Pons (tissue), 1 donor: ENCODE measurements at regions not wholly inside any gene's neighbourhood (a gene's known extent, or its start where the extent isn't known, plus 50 kb on each side); places are given as distances from the start of the nearest gene placed in this dataset.
A peak's percentile ranks its signal among the peaks of the same experiment; 100 is the strongest.

Experiments
- DNase-seq: peaks from one replicate; pipeline ENCODE4 v3.0.0-alpha.2; 2016; ENCODE audit warnings: low spot score

DNA sequence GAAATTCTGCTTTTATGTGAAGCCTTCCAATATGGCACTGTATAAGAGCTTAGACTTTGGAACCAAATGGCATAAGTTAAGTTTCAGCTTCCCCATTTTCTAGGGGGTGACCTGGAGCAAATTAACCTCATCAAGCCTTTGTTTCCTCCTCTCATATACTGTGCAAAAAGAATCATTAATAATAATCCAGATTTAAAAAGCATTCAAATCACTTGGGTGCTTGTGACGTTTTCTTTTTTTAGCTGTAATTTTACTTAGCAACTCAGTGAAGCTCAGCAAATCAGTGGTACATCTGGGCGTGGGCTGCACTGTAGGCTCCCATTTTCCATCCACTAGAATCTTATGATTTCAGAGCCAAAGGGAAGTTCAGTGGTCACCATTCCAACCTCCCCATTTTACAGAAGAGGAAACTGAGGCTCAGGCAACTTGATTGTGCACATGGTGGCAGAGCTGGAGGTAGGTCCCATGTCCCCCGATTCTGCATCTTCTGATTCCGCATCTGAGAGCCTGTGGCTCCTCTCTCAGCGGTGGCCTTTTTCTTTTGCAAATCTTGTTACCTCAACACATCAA is 131.2 kb downstream of the SNAPC1 start:
- no peak for DNase-seq

DNA sequence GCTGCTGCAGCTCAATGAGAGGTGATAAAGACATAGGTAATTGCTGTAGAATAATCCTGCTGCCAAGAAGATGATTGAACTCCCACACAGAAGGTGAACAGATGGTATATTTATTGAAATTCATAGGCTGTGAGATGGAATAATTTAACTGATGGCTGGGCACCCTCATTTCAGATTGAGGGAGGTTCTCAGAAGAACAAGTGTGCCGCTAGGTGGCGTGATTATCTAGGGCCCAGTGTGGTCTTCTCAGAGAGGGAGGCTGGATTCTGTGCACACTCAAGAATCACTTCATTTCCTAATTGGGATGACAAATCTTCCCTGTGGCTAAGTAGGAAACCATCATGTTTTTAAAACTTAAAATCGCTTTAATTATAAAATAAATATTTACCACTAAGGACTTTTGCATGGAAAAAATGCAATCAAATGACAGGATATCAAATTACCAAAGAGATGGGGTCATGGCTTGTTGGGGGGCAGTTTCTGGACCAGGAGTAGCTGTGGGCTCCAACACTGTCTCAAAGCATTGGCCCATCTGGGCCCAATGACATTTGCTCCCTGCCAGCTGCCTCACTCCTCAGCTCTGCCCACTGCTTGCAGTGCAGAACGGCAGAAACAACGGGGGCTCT is 132.3 kb downstream of the SNAPC1 start:
- DNase-seq, result peak; percentile 67

GRCh38 chr14:61897300-61897699 is 135.1 kb downstream of the SNAPC1 start:
- DNase-seq, result no peak

GRCh38 chr14:61898568-61898967 is 136.3 kb downstream of the SNAPC1 start:
- DNase-seq, result no peak

GRCh38 chr14:61899497-61899896 is 137.3 kb downstream of the SNAPC1 start:
- no peak for DNase-seq

GRCh38 chr14:61904946-61905345 is 142.7 kb downstream of the SNAPC1 start:
- DNase-seq, result no peak

GRCh38 chr14:61911574-61911973 is 149.4 kb downstream of the SNAPC1 start:
- DNase-seq, result no peak

DNA sequence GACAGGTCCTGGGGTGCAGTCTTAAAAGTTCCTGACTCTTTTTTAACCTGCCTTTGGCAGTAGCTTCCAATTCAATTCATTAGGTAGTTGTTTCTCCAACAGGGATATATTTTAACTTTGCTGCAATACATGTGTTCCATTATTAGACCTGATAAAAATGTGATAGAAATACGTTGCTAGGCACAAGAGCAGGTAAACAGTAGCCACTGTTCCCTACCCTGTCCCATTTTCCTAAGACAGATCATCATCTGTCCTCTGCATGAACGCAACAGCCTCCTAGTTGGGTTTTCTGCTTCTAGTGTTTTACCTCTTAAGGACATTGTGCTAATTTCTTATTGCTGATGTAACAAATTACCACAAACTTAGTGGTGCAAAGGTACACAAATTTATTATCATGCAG is 156.8 kb downstream of the SNAPC1 start:
- no peak for DNase-seq

DNA sequence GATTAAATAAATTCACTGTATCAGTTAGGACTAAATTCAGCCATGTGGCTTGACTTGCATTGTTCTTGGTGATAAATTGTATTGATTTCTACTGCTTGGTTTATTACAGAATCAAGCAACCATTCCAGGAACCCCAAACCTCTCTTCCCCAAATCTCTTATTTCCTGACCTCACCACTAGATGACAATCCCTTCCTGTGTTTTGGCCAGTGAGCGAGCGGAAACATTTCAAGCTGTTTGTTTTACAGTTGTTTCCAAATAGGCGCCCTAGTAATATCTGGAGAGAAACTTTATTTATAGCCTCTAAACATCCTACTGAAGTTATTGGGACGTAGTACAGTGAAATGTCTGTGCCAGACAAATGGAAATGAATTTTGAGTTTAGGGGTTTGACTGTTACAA is 161.1 kb downstream of the SNAPC1 start:
- DNase-seq, result no peak

- DNase-seq, result peak; percentile 53
These were observed 162.8 kb downstream of the SNAPC1 start for GRCh38 chr14:61925043-61925442.

GRCh38 chr14:61925732-61926435 is 163.7 kb downstream of the SNAPC1 start:
- no peak for DNase-seq

DNA sequence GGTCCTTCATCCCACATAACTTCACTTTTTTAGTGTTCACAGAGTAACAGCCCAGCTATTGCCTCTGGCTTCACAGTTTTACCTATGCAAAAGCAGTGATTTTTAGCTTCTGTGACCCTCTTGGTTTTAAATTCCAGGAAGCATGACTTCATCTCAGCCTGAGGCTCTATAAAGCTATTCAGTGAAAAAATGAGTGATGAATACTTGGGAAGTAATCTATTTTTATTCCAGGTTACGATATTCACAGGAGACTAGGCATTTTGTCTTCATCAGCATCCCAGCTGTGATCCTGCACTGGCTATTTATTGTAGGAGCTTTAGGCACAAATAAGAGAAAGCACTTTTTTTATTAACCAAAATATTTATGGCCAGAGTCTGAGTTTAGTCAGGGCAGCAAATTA is 164.8 kb downstream of the SNAPC1 start:
- DNase-seq, result no peak

- no peak for DNase-seq
These were observed 165.3 kb downstream of the SNAPC1 start for GRCh38 chr14:61927520-61927919.

DNA sequence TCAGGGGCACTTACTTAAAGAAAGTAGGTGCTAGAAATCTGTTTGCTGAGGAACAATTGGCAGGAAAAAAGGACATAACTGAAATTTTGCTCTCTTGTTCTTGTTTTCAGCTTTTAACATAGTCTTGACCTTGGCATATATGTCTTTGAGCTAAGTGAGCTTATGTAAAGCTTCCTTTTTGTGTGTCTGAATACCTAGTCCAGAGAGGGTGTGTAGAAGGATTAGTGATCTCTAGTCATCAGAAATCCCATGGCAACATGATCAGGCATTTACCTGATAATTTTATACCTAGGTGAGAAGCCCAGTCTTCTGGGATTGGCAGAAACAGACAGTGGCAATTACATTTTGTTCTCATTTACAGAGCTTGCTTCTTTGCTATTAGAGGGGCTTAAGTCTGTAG is 166.1 kb downstream of the SNAPC1 start:
- DNase-seq, result no peak

DNA sequence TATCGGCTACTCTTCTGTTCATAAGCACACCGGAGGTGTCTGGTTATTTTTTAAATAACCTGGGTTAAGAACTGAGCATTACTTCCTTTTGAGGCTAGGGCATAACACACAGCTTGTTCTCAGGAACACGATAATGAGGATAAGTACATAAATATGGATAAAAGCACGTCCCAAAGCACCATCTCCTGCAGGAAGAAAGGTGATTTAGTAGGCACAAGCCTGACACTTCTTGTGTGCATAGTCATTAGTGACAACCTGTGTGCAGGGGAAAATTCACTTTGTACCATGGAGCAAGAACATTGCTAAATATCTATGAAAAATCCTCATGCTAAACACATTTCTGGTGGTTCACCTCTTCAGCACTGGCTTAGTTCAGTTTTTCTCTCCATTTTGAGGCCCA is 166.5 kb downstream of the SNAPC1 start:
- DNase-seq, result no peak

DNA sequence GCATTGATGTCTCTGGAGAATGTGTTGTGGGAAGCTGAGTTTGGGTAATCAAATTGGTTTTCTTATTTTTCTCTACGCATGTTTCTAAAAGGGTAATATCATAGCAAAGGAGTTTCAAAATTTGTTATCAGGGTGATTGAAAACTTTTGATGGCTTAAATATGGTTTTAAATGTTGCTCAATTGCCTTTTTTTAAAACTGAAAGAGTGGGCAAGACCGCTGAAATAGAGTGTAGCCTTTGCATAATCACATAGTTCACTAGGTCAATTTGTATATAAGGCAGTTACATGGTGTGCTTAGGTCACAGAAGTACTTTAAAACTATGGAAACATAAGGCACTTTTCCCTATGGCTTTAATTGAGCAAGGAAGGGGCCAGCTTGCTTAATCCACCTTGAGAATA is 167.4 kb downstream of the SNAPC1 start:
- DNase-seq, result no peak

DNA sequence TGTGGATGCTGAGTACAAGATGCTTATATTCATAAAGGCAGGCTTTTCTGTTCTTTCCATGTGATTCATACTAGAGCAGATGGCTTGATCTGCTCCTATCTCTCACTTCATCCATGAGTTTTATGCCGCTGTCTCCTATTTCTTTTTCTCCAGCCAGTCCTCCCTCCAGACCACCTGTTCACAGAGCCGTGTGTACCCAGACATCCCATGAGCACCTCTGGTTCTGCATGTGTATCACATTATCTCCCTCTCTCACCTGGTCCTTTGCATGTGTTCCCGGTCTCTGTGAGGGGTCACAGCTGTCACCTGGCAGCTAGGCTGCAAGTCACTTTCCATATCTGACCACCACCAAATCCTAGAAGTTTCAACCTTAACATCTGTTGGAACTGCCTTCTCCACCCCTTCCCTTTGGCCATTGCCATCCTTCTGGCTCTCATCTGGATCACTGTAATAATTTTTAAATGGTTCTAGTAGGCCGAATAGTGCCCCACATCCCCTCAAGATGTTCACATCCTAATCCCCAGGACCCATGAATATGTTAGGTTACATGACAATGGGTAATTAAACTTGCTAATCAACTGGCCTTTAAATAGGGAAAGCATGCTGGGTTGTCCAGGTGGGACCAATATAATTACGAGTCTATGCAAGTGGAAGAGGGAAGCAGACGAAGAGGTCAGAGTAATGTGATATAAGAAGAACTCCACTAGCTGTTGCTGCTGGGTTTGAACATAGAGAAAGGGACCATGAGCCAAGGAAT is 168.1 kb downstream of the SNAPC1 start:
- no peak for DNase-seq

DNA sequence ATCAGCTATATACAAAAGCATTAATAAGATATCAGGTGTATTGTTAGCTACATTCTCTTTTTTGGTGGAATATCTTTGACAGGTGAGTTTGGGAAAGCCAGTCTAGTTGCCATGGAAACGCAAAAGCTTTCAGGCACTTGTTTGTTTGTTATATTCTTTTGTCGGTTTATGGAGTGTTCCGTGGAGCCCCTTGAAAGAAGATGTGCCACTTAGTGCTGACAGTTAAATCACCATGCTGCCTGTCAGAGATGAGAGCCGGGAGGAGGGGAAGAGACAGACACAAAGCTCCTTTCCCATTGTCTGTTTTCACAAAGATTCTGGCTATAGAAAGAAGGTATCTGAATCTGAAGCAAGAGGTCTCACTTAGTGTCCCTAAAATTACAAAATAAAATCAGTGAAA is 170.8 kb downstream of the SNAPC1 start:
- DNase-seq, result no peak

DNA sequence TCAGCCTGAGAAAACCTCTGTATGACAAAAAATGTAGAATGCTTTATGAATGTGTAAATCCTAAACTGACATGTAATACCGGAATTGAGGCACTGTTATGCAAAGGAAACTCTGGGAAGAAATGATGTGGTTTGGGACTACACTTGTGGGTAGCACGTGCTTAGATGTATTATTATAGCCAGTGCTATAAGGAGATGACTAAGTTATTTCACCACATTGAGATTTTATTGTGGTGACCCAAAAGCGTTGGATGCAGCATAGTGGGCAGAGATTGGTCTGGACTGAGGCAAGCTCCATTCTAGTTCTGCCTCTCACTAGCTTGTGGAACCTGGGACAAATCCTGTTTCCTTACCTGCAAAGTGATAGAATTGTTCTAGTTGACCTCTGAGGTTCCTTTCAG is 172.2 kb downstream of the SNAPC1 start:
- no peak for DNase-seq

DNA sequence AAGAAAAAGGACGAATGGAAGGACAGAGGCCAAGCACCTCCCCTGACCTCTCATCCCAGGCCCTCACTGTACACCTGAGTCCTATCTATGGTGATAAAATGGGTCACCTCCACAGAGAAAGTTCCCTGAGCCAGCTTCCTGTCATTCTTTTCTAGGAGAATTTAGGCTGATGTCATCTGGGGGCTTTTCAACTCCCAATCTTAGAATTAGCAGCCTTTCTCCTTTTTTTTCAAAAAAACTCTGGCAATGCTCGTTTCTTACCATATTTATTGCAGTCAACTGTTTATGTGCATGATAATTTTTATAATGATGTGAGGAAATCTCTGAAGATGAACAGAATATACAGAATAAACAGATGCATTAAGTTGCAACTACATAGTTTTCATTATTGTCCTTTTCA is 177.6 kb downstream of the SNAPC1 start:
- no peak for DNase-seq

GRCh38 chr14:61940666-61941420 is 178.6 kb downstream of the SNAPC1 start:
- no peak for DNase-seq
